Adrenal gland (tissue), 5 donors: ENCODE measurements at regions not wholly inside any gene's neighbourhood (a gene's known extent, or its start where the extent isn't known, plus 50 kb on each side); places are given as distances from the start of the nearest gene placed in this dataset.

ENCODE experiments used
- CTCF ChIP-seq, 6 experiments: fragments of 450-650 bp in 4 of 6; fragments of 200-600 bp in 2 of 6; sonication (generic) in 1 of 6; IDR thresholded peaks; 1 replicate in 5 of 6; 2 replicates in 1 of 6; pipeline versions ENCODE4 v1.5.1 to v1.8.0; 2016 to 2021; ENCODE audit warnings: antibody characterized with exemption in 6 of 6, mild to moderate bottlenecking in 2 of 6, moderate library complexity in 1 of 6
- POLR2A ChIP-seq, 2 donors: fragments of 450-650 bp; IDR thresholded peaks; one replicate each; pipeline ENCODE4 v1.6.1; 2017; ENCODE audit warnings: antibody characterized with exemption in 2 of 2, mild to moderate bottlenecking in 2 of 2, moderate library complexity in 1 of 2
- donor health status: DM: no; HTN: no; CAD: no.

GRCh38 chr12:45587012-45587411, 142.5 kb upstream of the ARID2 start:
- TF ChIP-seq POLR2A (IDR thresholded peaks at IDR 0.05) = no peak
- TF ChIP-seq CTCF (IDR thresholded peaks at IDR 0.05) = no peak
